HepG2 (cell line): ENCODE measurements at regions not wholly inside any gene's neighbourhood (a gene's known extent, or its start where the extent isn't known, plus 50 kb on each side); places are given as distances from the start of the nearest gene placed in this dataset.
A peak's percentile ranks its signal among the peaks of the same experiment; 100 is the strongest.

Experiments used
- ATRX ChIP-seq: sonication (generic); formaldehyde crosslinking; IDR thresholded peaks from 2 replicates; pipeline ENCODE4 v1.4.0; 2020; ENCODE audit warnings: missing genetic modification reagents, borderline replicate concordance
- ESRRA ChIP-seq: sonication (generic); formaldehyde crosslinking; IDR thresholded peaks from 2 replicates; pipeline ENCODE4 v1.5.1; 2020; ENCODE audit warnings: mild to moderate bottlenecking, low read depth, missing genetic modification reagents
- FOXJ3 ChIP-seq: sonication (generic); formaldehyde crosslinking; IDR thresholded peaks from 2 replicates; pipeline ENCODE4 v1.4.0; 2020; ENCODE audit warnings: missing genetic modification reagents, mild to moderate bottlenecking, borderline replicate concordance
- IKZF1 ChIP-seq: fragments of 450-650 bp; IDR thresholded peaks from 2 replicates; pipeline ENCODE4 v1.7.1; 2016
- LCORL ChIP-seq, 2 experiments: fragments of 450-650 bp in 1 of 2; sonication (generic) in 1 of 2; formaldehyde crosslinking in 1 of 2; IDR thresholded peaks; 2 replicates each; pipeline versions ENCODE4 v1.5.0 to v1.6.1; 2017 to 2020; ENCODE audit warnings: antibody characterized with exemption in 1 of 2, missing genetic modification reagents in 1 of 2
- NFYB ChIP-seq: sonication (generic); formaldehyde crosslinking; IDR thresholded peaks from 2 replicates; pipeline ENCODE4 v1.4.0; 2020; ENCODE audit warnings: missing genetic modification reagents
- PHF20 ChIP-seq: sonication (generic); formaldehyde crosslinking; IDR thresholded peaks from 2 replicates; pipeline ENCODE4 v1.5.0; 2020; ENCODE audit warnings: mild to moderate bottlenecking, missing genetic modification reagents
- ZFP1 ChIP-seq: IDR thresholded peaks from 2 replicates; pipeline ENCODE4 v1.6.1; 2016
- ZNF333 ChIP-seq: sonication (generic); formaldehyde crosslinking; IDR thresholded peaks from 2 replicates; pipeline ENCODE4 v1.4.0; 2020; ENCODE audit warnings: mild to moderate bottlenecking, missing genetic modification reagents, borderline replicate concordance
- ZNF543 ChIP-seq: sonication (generic); formaldehyde crosslinking; IDR thresholded peaks from 2 replicates; pipeline ENCODE4 v1.4.0; 2020; ENCODE audit warnings: mild to moderate bottlenecking, missing genetic modification reagents
- ZNF607 ChIP-seq: sonication (generic); formaldehyde crosslinking; IDR thresholded peaks from 2 replicates; pipeline ENCODE4 v1.5.1; 2020; ENCODE audit warnings: missing genetic modification reagents, mild to moderate bottlenecking, borderline replicate concordance
- ZNF773 ChIP-seq: sonication (generic); formaldehyde crosslinking; IDR thresholded peaks from 2 replicates; pipeline ENCODE4 v1.4.0; 2020; ENCODE audit warnings: missing genetic modification reagents, borderline replicate concordance
- ZNF792 ChIP-seq: IDR thresholded peaks from 2 replicates; pipeline ENCODE4 v1.6.1; 2016
- ZNF883 ChIP-seq: sonication (generic); formaldehyde crosslinking; IDR thresholded peaks from 2 replicates; pipeline ENCODE4 v1.5.1; 2020; ENCODE audit warnings: mild to moderate bottlenecking, missing genetic modification reagents; ENCODE audit errors: not compliant biosample characterization
- TF ChIP-seq, protein P1 (sequence below): sonication (generic); formaldehyde crosslinking; IDR thresholded peaks from 2 replicates; pipeline ENCODE4 v1.5.0; 2020; ENCODE audit warnings: mild to moderate bottlenecking, missing genetic modification reagents, borderline replicate concordance
- TF ChIP-seq, protein P2 (sequence below): sonication (generic); formaldehyde crosslinking; IDR thresholded peaks from 2 replicates; pipeline ENCODE4 v1.8.1; 2023; ENCODE audit warnings: missing genetic modification reagents, inconsistent platforms, borderline replicate concordance
- TF ChIP-seq, protein P3 (sequence below): IDR thresholded peaks from 2 replicates; pipeline ENCODE4 v1.6.1; 2016; ENCODE audit warnings: mild to moderate bottlenecking, missing biosample characterization, missing genetic modification reagents
- TF ChIP-seq, protein P4 (sequence below): sonication (generic); formaldehyde crosslinking; IDR thresholded peaks from 2 replicates; pipeline ENCODE4 v1.5.0; 2020; ENCODE audit warnings: mild to moderate bottlenecking, missing genetic modification reagents
- TF ChIP-seq, protein P5 (sequence below): sonication (generic); formaldehyde crosslinking; IDR thresholded peaks from 2 replicates; pipeline ENCODE4 v1.4.0; 2020; ENCODE audit warnings: missing genetic modification reagents

DNA sequence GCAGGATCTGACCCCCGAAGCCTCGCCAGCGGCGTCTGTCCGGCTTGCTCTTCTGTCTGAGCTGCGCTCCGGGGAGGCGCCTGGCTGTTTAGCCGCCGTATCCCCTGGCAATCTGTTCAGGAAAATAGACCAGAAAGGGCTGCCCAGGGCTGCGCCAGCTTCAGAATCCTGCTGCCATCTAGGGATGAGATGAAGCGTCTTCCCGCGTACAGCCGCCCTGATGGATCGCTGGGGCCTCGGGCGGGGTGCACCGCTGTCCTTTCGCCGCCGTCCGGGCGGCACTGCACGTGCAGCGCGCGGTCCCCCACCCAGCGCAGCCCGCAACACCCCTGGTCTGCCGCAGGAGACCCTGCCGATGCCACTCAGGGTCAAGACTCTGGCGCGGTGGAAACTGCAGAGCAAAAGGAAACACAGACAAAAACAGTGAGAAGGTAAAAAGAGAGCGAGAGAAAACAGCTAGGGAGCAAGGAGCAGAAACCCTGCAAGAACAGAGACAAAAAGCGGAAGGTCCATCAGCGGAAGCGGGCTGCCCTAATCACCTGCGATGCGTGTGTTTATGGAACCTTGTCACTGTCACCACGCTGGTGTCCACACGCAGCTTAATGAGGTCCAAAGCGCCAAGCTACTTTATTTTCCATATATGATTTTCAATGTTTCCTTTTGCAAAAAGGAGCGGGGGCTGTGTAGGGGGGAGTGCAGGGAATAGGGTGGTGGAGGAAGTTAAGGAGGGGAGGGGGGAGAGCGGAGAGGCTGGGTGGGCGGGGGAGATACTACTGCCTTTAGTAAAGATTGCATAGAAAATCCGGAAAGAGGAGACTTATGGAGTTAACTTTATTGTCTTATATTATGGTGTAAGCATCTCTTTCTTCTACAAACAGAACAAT lies 2113.3 kb upstream of the PIK3C3 start (continued):
- TF ChIP-seq, protein P1, sequence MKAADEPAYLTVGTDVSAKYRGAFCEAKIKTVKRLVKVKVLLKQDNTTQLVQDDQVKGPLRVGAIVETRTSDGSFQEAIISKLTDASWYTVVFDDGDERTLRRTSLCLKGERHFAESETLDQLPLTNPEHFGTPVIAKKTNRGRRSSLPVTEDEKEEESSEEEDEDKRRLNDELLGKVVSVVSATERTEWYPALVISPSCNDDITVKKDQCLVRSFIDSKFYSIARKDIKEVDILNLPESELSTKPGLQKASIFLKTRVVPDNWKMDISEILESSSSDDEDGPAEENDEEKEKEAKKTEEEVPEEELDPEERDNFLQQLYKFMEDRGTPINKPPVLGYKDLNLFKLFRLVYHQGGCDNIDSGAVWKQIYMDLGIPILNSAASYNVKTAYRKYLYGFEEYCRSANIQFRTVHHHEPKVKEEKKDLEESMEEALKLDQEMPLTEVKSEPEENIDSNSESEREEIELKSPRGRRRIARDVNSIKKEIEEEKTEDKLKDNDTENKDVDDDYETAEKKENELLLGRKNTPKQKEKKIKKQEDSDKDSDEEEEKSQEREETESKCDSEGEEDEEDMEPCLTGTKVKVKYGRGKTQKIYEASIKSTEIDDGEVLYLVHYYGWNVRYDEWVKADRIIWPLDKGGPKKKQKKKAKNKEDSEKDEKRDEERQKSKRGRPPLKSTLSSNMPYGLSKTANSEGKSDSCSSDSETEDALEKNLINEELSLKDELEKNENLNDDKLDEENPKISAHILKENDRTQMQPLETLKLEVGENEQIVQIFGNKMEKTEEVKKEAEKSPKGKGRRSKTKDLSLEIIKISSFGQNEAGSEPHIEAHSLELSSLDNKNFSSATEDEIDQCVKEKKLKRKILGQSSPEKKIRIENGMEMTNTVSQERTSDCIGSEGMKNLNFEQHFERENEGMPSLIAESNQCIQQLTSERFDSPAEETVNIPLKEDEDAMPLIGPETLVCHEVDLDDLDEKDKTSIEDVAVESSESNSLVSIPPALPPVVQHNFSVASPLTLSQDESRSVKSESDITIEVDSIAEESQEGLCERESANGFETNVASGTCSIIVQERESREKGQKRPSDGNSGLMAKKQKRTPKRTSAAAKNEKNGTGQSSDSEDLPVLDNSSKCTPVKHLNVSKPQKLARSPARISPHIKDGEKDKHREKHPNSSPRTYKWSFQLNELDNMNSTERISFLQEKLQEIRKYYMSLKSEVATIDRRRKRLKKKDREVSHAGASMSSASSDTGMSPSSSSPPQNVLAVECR (CRISPR knock-in tag) = peak; percentile 27; the same call in 1 of the 2 replicates
- TF ChIP-seq, protein P2, sequence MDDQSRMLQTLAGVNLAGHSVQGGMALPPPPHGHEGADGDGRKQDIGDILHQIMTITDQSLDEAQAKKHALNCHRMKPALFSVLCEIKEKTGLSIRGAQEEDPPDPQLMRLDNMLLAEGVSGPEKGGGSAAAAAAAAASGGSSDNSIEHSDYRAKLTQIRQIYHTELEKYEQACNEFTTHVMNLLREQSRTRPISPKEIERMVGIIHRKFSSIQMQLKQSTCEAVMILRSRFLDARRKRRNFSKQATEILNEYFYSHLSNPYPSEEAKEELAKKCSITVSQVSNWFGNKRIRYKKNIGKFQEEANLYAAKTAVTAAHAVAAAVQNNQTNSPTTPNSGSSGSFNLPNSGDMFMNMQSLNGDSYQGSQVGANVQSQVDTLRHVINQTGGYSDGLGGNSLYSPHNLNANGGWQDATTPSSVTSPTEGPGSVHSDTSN = no peak
- TF ChIP-seq, protein P3, sequence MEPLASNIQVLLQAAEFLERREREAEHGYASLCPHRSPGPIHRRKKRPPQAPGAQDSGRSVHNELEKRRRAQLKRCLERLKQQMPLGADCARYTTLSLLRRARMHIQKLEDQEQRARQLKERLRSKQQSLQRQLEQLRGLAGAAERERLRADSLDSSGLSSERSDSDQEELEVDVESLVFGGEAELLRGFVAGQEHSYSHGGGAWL (CRISPR knock-in tag) = peak; percentile 57; the same call in 1 of the 2 replicates
- TF ChIP-seq ZNF543 (CRISPR knock-in tag) (no peak), IKZF1 (no peak), ZNF883 (CRISPR knock-in tag) (peak; percentile 56), FOXJ3 (CRISPR knock-in tag) (0 out of 2 replicates have a peak, but pooled peaks have one; percentile 18), ZFP1 (CRISPR knock-in tag) (no peak), ZNF773 (CRISPR knock-in tag) (no peak), ZNF792 (CRISPR knock-in tag) (0 out of 2 replicates have a peak, but pooled peaks have one; percentile 30), ATRX (no peak), ZNF333 (CRISPR knock-in tag) (no peak), ZNF607 (CRISPR knock-in tag) (no peak), ESRRA (CRISPR knock-in tag) (no peak), NFYB (CRISPR knock-in tag) (no peak), PHF20 (CRISPR knock-in tag) (no peak), LCORL (IDR thresholded peaks at IDR 0.05) (no peak), LCORL (CRISPR knock-in tag; IDR thresholded peaks at IDR 0.05) (no peak; the same call in none of the 2 replicates)
- TF ChIP-seq, protein P4, sequence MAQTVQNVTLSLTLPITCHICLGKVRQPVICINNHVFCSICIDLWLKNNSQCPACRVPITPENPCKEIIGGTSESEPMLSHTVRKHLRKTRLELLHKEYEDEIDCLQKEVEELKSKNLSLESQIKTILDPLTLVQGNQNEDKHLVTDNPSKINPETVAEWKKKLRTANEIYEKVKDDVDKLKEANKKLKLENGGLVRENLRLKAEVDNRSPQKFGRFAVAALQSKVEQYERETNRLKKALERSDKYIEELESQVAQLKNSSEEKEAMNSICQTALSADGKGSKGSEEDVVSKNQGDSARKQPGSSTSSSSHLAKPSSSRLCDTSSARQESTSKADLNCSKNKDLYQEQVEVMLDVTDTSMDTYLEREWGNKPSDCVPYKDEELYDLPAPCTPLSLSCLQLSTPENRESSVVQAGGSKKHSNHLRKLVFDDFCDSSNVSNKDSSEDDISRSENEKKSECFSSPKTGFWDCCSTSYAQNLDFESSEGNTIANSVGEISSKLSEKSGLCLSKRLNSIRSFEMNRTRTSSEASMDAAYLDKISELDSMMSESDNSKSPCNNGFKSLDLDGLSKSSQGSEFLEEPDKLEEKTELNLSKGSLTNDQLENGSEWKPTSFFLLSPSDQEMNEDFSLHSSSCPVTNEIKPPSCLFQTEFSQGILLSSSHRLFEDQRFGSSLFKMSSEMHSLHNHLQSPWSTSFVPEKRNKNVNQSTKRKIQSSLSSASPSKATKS (CRISPR knock-in tag) = no peak
- TF ChIP-seq, protein P5, sequence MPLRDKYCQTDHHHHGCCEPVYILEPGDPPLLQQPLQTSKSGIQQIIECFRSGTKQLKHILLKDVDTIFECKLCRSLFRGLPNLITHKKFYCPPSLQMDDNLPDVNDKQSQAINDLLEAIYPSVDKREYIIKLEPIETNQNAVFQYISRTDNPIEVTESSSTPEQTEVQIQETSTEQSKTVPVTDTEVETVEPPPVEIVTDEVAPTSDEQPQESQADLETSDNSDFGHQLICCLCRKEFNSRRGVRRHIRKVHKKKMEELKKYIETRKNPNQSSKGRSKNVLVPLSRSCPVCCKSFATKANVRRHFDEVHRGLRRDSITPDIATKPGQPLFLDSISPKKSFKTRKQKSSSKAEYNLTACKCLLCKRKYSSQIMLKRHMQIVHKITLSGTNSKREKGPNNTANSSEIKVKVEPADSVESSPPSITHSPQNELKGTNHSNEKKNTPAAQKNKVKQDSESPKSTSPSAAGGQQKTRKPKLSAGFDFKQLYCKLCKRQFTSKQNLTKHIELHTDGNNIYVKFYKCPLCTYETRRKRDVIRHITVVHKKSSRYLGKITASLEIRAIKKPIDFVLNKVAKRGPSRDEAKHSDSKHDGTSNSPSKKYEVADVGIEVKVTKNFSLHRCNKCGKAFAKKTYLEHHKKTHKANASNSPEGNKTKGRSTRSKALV (CRISPR knock-in tag) = no peak; the same call in 1 of the 2 replicates
